ENCODE measurements at regions not wholly inside any gene's neighbourhood (a gene's known extent, or its start where the extent isn't known, plus 50 kb on each side); places are given as distances from the start of the nearest gene placed in this dataset.

- TF ChIP-seq CTCF (IDR thresholded peaks at IDR 0.05): no peak
- TF ChIP-seq POLR2A (IDR thresholded peaks at IDR 0.05): no peak
- TF ChIP-seq POLR2AphosphoS5 (IDR thresholded peaks at IDR 0.05): no peak
Observed at GRCh38 chr6:141443032-141443431, 689.7 kb upstream of the GJE1 start.
